Subcutaneous abdominal adipose tissue (tissue), 5 donors: ENCODE measurements at regions not wholly inside any gene's neighbourhood (a gene's known extent, or its start where the extent isn't known, plus 50 kb on each side); places are given as distances from the start of the nearest gene placed in this dataset.

Source experiments
- H3K27ac ChIP-seq: one replicate; pipeline ENCODE4 v1.7.0; 2013; ENCODE audit warnings: low read depth, mild to moderate bottlenecking, inconsistent platforms, low read length, moderate library complexity
- H3K27me3 ChIP-seq, 5 donors: one replicate each; pipeline ENCODE4 v1.7.0; 2013; ENCODE audit warnings: low read length in 5 of 5, inconsistent platforms in 1 of 5; ENCODE audit not compliant: control insufficient read depth in 5 of 5, insufficient read depth in 4 of 5
- H3K36me3 ChIP-seq, 5 donors: one replicate each; pipeline ENCODE4 v1.7.0; 2013; ENCODE audit warnings: low read length in 5 of 5; ENCODE audit not compliant: control insufficient read depth in 5 of 5, insufficient read depth in 5 of 5
- H3K4me1 ChIP-seq, 5 donors: one replicate each; pipeline ENCODE4 v1.7.0; 2013; ENCODE audit warnings: low read length in 5 of 5, mild to moderate bottlenecking in 3 of 5, moderate library complexity in 1 of 5; ENCODE audit not compliant: control insufficient read depth in 5 of 5, insufficient read depth in 5 of 5
- H3K4me3 ChIP-seq, 5 donors: one replicate each; pipeline ENCODE4 v1.7.0; 2013; ENCODE audit warnings: low read length in 5 of 5, low read depth in 1 of 5
- H3K9ac ChIP-seq, 5 donors: one replicate each; pipeline ENCODE4 v1.7.0; 2013; ENCODE audit warnings: low read length in 5 of 5, mild to moderate bottlenecking in 4 of 5, moderate library complexity in 3 of 5
- H3K9me3 ChIP-seq, 5 donors: one replicate each; pipeline ENCODE4 v1.7.0; 2013; ENCODE audit warnings: low read length in 5 of 5; ENCODE audit not compliant: control insufficient read depth in 5 of 5
- donor health status: healthy.
- donor health status: healthy.
- donor health status: healthy.
- donor health status: healthy.
- donor health status: healthy.

DNA sequence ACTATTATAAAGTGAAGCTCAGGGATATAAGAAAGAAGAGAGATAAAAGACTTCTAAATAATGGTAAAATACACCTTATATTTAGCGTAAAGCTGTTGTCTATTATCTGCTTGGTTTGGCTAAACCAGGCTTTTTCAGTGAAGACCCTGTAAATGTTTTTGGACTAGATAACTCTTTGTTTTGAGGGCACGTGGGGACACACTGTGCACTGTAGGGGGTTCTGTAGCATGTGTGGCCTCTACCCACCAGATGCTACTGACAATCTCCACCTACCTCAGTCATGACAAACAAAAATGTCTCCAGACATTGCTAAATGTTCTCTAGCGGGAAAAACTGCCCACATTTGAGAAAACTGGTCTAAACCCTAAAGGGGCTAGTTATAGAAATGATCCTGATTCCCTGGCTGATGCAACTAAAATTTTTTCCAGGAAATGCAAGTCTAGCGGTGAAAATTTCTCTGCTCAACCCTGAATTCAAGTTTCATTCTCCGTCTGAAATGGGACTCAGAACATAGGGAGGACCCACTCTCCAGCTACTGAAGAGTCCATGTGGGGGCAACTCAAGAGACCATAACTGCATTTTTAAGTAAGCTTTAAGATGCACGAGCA lies 355.2 kb upstream of the RASGEF1B start:
- Histone ChIP-seq H3K9me3 (no peaks in the 10 kb centered on the region), H3K4me1 (peaks cover 0 to 8% (median 5%) of the 10 kb centered on the region in 5 donors), H3K27me3 (no peaks in the 10 kb centered on the region), H3K36me3 (no peaks in the 10 kb centered on the region), H3K9ac (no peak overlapping the region), H3K27ac (no peak overlapping the region), H3K4me3 (no peak overlapping the region)

DNA sequence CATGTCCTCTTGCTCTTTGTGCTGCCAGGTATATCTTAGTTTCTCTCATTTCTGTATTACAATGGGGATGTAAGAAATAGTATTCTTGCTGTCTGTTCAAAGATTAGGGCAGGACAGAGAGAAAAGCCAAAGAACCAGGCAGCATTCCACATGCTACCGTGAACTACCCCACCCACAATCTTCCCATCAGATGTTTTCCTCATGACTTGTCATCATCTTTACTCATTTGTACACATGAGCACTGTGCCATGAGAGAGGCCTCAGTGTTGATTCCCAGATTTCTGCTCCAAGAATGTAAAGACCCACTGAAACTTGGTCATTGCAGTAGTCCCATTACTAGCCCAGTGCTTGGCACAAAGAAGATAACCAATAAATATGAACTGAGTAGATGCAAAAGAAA lies 354.6 kb upstream of the RASGEF1B start:
- Histone ChIP-seq H3K4me3 (no peak overlapping the region), H3K9ac (no peak overlapping the region), H3K4me1 (peaks cover 0 to 8% (median 5%) of the 10 kb centered on the region in 5 donors), H3K36me3 (no peaks in the 10 kb centered on the region), H3K27ac (no peak overlapping the region), H3K27me3 (no peaks in the 10 kb centered on the region), H3K9me3 (no peaks in the 10 kb centered on the region)

DNA sequence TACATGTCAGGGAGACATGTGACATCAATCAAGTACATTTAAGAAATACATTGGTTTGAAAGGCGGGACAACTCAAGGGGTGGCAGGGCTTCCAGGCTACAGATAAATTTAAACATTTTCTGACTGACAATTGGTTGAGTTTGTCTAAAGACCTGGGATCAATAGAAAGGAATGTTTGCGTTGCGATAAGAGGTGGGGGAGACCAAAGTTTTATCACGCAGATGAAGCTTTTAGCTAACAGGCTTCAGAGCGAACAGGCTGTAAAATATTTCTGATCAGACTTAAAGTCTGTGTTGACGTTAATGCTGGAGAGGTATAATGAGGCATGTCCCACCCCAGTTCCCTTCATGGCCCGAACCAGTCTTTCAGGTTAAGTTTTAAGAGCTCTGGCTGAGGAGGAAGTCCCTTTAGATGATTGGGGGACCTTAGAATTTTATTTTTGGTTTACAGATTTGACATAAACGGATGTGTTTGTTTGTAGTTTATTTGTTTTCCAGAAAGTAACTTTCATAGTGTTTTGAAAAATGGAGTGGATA lies 346.7 kb upstream of the RASGEF1B start:
- H3K4me1 ChIP-seq, result peaks cover 0 to 13% (median 8%) of the 10 kb centered on the region in 5 donors
- H3K9me3 ChIP-seq, result no peaks in the 10 kb centered on the region
- H3K36me3 ChIP-seq, result no peaks in the 10 kb centered on the region
- no peak overlapping the region for H3K9ac ChIP-seq
- H3K27me3 ChIP-seq, result no peaks in the 10 kb centered on the region
- no peak overlapping the region for H3K4me3 ChIP-seq
- H3K27ac ChIP-seq, result no peak overlapping the region

DNA sequence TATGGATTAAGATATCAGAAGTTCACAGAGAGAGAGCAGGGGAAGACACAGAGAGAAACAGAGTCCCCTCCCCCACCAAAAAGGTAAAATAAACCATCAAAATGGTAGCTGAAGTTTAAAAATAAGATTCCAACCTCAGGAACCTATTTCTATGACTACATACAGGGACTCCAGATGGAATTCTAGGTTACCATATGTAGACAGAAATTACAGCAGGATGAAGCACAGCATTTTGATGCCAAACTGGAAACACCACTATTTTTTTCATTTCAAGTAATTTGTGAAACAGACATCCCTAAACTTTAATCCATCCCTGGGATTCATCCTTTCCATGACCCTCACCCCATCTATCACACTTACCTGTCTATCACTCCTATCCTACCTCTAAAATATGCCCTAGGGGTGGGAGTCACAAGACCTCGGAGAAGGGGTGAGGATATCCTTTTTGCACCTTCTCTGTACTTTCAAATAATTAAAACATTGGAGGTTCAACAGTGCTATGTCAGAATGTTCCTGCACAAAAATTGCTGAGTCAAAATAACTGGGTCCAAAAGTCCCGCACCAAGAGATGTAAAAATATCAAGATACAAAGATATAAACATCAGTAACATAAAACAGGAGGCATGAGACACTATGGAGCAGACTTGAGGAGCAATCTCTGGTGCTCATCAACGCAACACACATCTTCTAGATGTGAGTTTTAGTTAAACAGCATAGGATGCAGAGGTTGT lies 344.5 kb upstream of the RASGEF1B start:
- Histone ChIP-seq H3K9me3 (no peaks in the 10 kb centered on the region), H3K4me3 (no peak overlapping the region), H3K4me1 (peaks cover 0 to 13% (median 8%) of the 10 kb centered on the region in 5 donors), H3K36me3 (no peaks in the 10 kb centered on the region), H3K27me3 (no peaks in the 10 kb centered on the region), H3K9ac (no peak overlapping the region), H3K27ac (no peak overlapping the region)

DNA sequence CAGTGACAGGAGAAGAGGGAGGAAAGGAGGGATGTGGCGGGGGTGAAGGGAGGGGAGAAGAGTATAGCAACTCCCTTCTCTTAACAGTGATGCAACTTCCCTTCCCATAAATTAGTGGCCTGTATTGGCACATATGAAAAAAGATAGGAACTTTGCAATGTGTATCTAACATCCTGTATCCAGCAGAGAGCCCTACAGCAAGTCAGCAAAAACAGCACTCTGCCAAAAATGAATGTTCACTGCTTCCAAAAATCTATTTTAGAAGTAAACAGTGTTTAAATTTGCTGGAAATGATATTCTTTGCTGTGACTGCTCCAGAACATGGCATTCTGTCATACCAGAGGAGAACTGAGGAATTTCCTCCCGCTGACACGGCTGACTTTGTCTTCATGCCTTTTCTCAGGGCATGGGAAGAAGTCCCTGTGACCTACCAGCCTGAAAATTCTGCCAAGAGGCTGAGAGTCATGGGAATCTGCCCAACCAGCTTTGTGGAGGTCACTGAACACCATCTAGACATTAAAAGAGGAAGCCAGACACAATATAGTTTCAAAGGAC lies 343.4 kb upstream of the RASGEF1B start:
- no peak overlapping the region for H3K27ac ChIP-seq
- no peak overlapping the region for H3K4me3 ChIP-seq

DNA sequence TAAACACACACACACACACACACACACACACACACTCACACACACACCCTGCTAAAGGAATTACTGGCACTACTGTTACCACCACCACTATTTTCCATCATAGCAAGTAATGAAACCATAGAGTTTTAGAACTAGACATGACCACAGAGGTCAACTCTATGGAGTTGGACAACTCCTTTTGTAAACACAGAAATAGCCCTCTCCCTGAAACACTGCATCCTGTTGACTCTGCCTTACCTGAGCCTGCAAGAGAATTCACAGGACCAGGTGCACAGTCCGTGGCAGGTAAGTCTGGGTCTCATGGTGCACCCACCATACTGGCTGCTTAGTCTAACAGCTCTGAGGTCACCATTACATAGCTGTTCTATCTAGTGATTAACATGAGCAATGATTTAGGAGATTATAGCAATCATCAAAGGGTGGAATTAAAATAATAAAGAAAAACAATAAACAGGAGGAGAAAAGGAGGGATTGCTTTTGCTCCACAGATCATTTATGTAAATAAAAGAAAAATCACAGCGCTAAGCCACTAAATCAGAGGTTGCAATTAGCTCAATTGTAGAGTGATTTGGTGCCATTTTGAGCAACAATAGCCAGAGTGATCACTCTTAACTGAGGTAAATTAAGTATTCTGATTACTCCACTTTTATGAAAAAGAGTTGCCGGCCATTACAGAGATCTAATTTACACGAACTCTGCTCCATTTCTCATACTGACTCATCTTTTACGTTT lies 340.0 kb upstream of the RASGEF1B start:
- Histone ChIP-seq H3K27ac (no peak overlapping the region), H3K4me1 (peaks cover 0 to 16% (median 8%) of the 10 kb centered on the region in 5 donors), H3K36me3 (no peaks in the 10 kb centered on the region), H3K27me3 (no peaks in the 10 kb centered on the region), H3K9ac (no peak overlapping the region), H3K9me3 (no peaks in the 10 kb centered on the region), H3K4me3 (no peak overlapping the region)

More for the DNA sequence above, 343.4 kb upstream of the RASGEF1B start:
- Histone ChIP-seq H3K9me3 (no peaks in the 10 kb centered on the region), H3K4me1 (peaks cover 0 to 13% (median 8%) of the 10 kb centered on the region in 5 donors), H3K9ac (no peak overlapping the region), H3K27me3 (no peaks in the 10 kb centered on the region), H3K36me3 (no peaks in the 10 kb centered on the region)

DNA sequence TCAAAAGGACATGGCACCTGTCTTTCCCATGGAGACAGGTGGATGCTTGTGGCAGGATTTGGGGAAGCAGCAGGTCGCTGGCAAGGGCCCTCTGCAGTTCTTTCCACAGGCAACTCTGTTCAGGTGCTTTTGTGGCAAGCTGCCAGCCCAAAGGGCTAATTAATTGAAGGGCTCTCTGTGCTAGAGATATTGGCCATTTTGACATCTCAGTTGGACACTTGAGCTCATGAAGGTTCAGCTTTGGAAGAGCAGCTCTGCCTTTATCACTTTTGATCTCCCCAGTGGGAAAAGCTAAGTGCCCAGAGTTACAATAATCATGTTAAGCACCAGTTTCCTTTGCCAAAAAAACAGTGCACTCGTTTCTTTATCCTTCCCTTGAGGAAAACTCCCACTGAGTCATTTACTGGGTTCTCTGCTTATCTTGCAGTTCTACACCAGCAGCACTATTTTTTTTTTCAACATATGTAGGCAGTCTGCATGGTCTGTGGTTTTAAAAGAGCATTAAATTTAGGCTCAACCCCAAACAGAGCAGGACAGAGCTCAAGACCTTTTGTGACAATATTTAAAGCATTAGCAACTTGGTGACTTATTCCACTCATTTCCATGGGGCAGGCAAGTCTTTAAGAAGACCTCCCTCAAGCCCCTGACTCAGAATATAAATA lies 336.4 kb upstream of the RASGEF1B start:
- Histone ChIP-seq H3K9ac (no peak overlapping the region), H3K36me3 (no peaks in the 10 kb centered on the region), H3K4me3 (no peak overlapping the region), H3K27me3 (no peaks in the 10 kb centered on the region), H3K9me3 (no peaks in the 10 kb centered on the region), H3K27ac (no peak overlapping the region), H3K4me1 (peaks cover 0 to 6% (median 0%) of the 10 kb centered on the region in 5 donors)

DNA sequence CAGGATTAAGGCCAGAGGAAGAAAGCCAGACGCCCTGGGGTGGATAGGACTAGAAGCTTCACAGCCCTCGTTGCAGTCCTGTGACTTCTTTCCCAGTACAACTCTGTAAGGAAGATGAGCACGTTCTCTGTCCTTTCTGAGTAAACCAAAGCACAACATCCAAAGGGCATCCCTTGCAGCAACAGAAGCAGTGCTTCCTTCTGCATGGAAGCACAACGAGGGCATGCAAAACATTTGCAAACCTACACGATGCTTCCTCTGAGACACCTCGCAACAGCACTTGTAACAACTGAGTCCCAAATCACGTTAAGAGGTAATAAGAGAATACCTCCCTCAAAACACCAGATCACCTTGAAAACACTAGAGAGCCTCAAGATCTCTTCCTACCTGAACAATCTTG lies 335.7 kb upstream of the RASGEF1B start:
- Histone ChIP-seq H3K4me3 (no peak overlapping the region), H3K27ac (no peak overlapping the region), H3K36me3 (no peaks in the 10 kb centered on the region), H3K9ac (no peak overlapping the region), H3K4me1 (peaks cover 0 to 5% (median 0%) of the 10 kb centered on the region in 5 donors), H3K27me3 (no peaks in the 10 kb centered on the region), H3K9me3 (no peaks in the 10 kb centered on the region)

DNA sequence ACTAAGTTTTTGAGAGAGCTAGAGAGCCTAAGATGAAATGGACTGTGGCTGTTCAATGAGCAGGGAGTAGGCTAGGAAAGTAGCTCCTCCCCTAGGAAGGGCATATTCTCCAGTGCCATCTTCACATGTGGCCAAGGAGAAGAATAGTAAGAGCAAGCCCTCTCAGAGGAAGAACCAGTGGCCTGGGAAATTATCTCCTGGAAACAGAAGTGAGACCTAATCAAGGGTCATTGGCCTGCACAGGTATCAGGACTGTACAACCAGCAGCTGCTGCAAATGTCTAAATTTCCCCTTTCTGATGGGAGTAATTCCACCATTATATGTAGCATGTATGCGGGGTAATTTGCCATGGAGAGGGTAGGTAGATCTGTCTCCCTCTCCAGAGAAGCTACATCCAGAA lies 334.8 kb upstream of the RASGEF1B start:
- Histone ChIP-seq H3K27me3 (no peaks in the 10 kb centered on the region), H3K36me3 (no peaks in the 10 kb centered on the region), H3K9ac (no peak overlapping the region), H3K27ac (no peak overlapping the region), H3K4me1 (peaks cover 0 to 3% (median 0%) of the 10 kb centered on the region in 5 donors), H3K4me3 (no peak overlapping the region), H3K9me3 (no peaks in the 10 kb centered on the region)
